Natural killer cell treated with Interleukin-12 subunit alpha and Interleukin-12 subunit beta and Interleukin-15 and Interleukin-18, amount 100 ng/mL, for 72 hours (primary cell): ENCODE measurements at regions not wholly inside any gene's neighbourhood (a gene's known extent, or its start where the extent isn't known, plus 50 kb on each side); places are given as distances from the start of the nearest gene placed in this dataset.
"Not testable (repeated sequence)": the region's sequence is repeated elsewhere in the genome, so short reads cannot be mapped to it uniquely, and the experiment has no call there.

Experiments
- ATAC-seq, 2 donors: fragments of 150-1000 bp; cut with Tn5 transposase in 1 of 2; sonication (Bioruptor Pico), chemical (Tn5 transposase) in 1 of 2; 2 replicates each; pipeline ENCODE4 v1.10.0; 2021
- DNase-seq: peaks from one replicate; pipeline ENCODE4 v3.0.0; 2022; ENCODE audit warnings: low spot score
- H3K27ac Mint-ChIP-seq, 2 donors: 1 replicate in 1 of 2; 2 replicates in 1 of 2; pipeline ENCODE4 v1.8.0; 2022; ENCODE audit warnings: mixed read lengths in 2 of 2, mild to moderate bottlenecking in 1 of 2, moderate library complexity in 1 of 2
- H3K27me3 Mint-ChIP-seq, 2 donors: 1 replicate in 1 of 2; 2 replicates in 1 of 2; pipeline ENCODE4 v1.8.0; 2022; ENCODE audit warnings: mixed read lengths in 2 of 2
- H3K36me3 Mint-ChIP-seq: one replicate; pipeline ENCODE4 v1.8.0; 2022; ENCODE audit warnings: mixed read lengths
- H3K4me1 Mint-ChIP-seq, 2 donors: 1 replicate in 1 of 2; 2 replicates in 1 of 2; pipeline ENCODE4 v1.8.0; 2022; ENCODE audit warnings: low read depth in 2 of 2, mixed read lengths in 2 of 2, mild to moderate bottlenecking in 1 of 2
- H3K4me3 Mint-ChIP-seq: one replicate; pipeline ENCODE4 v1.8.0; 2022; ENCODE audit warnings: mixed read lengths
- H3K9me3 Mint-ChIP-seq: 2 replicates; pipeline ENCODE4 v1.8.0; 2022; ENCODE audit warnings: mixed read lengths

DNA sequence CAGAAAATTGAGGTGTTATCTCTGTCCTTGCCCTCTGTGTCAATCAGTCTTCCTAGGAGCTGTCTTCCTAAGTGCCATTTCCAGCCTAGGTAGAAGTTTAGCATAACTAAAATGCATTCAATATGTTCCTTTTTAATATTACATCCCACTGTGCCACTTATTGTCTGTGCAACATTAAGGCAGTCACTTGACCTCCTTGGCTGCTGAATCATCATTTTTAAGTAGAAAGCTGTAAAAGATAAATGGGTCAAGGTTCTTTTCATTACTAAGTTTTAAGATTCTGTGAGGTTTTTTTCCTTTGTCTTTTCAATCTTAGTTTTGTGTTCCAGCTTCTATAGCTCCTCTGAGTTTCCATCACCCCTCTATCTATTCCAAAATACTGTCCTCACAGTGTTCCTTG, 371.9 kb upstream of the SOX9 start:
- H3K9me3 Mint-ChIP-seq: peaks cover 11% of the 10 kb centered on the region
- H3K27me3 Mint-ChIP-seq: no peaks in the 10 kb centered on the region
- no peaks in the 10 kb centered on the region for H3K4me1 Mint-ChIP-seq
- no peak for DNase-seq
- no peaks in the 10 kb centered on the region for H3K36me3 Mint-ChIP-seq
- no peak overlapping the region for H3K27ac Mint-ChIP-seq
- no peak for ATAC-seq
- no peak overlapping the region for H3K4me3 Mint-ChIP-seq

DNA sequence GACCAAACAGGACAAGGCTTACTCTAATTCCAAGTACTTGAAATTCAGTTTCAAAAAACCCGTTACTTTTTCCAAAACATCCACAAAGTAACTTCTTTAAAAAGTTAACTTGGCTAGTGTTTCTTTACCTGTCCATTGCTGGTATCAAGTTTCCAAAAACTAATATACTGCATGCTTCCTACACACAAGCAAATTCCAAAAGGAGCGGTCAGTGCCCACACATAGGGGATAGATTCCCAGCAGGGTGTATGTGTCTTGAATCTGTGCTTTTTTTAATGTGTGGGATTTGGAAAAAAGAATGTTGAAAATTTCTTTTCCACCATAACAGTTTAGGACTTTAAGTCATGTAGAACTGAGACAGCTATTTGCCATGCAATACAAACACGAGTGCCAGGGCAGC, 367.8 kb upstream of the SOX9 start:
- Mint-ChIP-seq H3K36me3 (no peaks in the 10 kb centered on the region), H3K27me3 (no peaks in the 10 kb centered on the region), H3K27ac (no peak overlapping the region), H3K4me3 (no peak overlapping the region), H3K9me3 (peaks cover 7% of the 10 kb centered on the region), H3K4me1 (no peaks in the 10 kb centered on the region)
- DNase-seq (no peak), ATAC-seq (no peak)

DNA sequence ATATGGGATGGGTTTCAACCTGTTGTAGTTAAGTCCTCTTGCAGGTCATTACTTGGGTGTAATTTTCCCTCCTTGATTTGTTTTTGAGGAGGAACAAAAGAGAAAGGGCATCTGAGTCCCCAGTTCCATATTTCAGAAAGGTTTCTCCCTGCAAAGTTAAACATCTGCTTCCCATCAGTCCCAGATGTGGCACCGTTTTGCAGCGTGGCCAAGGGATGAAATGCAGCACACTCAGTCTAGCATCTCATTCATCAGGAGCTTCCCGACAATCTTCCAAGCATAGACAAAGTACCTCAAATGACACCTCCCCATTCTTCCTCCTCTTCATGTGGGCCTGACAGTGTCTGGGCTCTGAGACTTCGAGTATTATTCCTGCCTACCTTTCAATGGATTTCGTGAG, 363.7 kb upstream of the SOX9 start:
- no peak overlapping the region for H3K4me3 Mint-ChIP-seq
- no peak for DNase-seq
- peaks cover 12% of the 10 kb centered on the region for H3K9me3 Mint-ChIP-seq
- H3K27ac Mint-ChIP-seq: no peak overlapping the region
- H3K4me1 Mint-ChIP-seq: no peaks in the 10 kb centered on the region
- H3K27me3 Mint-ChIP-seq: no peaks in the 10 kb centered on the region
- no peaks in the 10 kb centered on the region for H3K36me3 Mint-ChIP-seq
- no peak for ATAC-seq

GRCh38 chr17:71757956-71758355, 362.9 kb upstream of the SOX9 start:
- ATAC-seq (no peak), DNase-seq (no peak)
- Mint-ChIP-seq H3K27me3 (no peaks in the 10 kb centered on the region), H3K4me3 (no peak overlapping the region), H3K27ac (no peak overlapping the region), H3K36me3 (no peaks in the 10 kb centered on the region), H3K4me1 (no peaks in the 10 kb centered on the region), H3K9me3 (peaks cover 12% of the 10 kb centered on the region)

GRCh38 chr17:71759422-71760060, 361.3 kb upstream of the SOX9 start:
- no peaks in the 10 kb centered on the region for H3K27me3 Mint-ChIP-seq
- H3K9me3 Mint-ChIP-seq: peaks cover 13% of the 10 kb centered on the region
- no peaks in the 10 kb centered on the region for H3K4me1 Mint-ChIP-seq
- H3K36me3 Mint-ChIP-seq: no peaks in the 10 kb centered on the region
- H3K4me3 Mint-ChIP-seq: no peak overlapping the region
- DNase-seq: no peak
- ATAC-seq: no peak
- no peak overlapping the region for H3K27ac Mint-ChIP-seq

DNA sequence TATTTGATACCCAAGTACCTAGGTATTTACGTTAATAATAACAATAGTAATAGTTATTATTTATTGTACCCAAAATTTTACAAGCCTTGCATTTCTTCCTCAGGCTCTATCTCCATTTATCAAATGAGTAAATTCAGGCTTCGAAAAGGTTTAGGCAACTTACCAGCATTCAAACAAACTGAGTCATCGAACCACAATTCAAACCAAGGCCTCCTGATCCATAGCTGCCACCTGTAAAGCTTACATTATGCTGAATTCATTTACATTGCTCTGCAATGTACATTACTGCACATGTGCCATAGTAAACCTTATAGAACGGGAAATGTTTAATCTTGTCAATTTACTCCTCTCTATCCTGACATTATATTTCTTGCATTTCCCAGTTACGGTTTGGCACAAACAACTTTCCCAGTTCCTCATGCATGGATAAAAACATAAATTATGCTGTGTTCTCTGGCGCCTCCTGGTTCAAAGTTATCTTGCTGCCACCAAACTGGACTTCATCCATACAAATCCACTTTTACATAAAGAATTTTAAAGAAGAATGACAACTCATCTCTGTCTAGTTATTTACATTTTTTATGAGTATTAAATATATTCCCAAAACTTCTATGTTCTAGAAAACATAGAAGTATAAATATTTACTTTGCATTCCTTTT, 360.6 kb upstream of the SOX9 start:
- no peaks in the 10 kb centered on the region for H3K27me3 Mint-ChIP-seq
- DNase-seq (no peak), ATAC-seq (no peak)
- H3K36me3 Mint-ChIP-seq: no peaks in the 10 kb centered on the region
- H3K27ac Mint-ChIP-seq: no peak overlapping the region
- H3K9me3 Mint-ChIP-seq: peaks cover 16% of the 10 kb centered on the region
- no peak overlapping the region for H3K4me3 Mint-ChIP-seq
- no peaks in the 10 kb centered on the region for H3K4me1 Mint-ChIP-seq

GRCh38 chr17:71762526-71762925, 358.3 kb upstream of the SOX9 start:
- H3K36me3 Mint-ChIP-seq: no peaks in the 10 kb centered on the region
- no peaks in the 10 kb centered on the region for H3K27me3 Mint-ChIP-seq
- peaks cover 17% of the 10 kb centered on the region for H3K9me3 Mint-ChIP-seq
- no peak overlapping the region for H3K27ac Mint-ChIP-seq
- H3K4me1 Mint-ChIP-seq: no peaks in the 10 kb centered on the region
- no peak overlapping the region for H3K4me3 Mint-ChIP-seq
- no peak for DNase-seq
- no peak for ATAC-seq

DNA sequence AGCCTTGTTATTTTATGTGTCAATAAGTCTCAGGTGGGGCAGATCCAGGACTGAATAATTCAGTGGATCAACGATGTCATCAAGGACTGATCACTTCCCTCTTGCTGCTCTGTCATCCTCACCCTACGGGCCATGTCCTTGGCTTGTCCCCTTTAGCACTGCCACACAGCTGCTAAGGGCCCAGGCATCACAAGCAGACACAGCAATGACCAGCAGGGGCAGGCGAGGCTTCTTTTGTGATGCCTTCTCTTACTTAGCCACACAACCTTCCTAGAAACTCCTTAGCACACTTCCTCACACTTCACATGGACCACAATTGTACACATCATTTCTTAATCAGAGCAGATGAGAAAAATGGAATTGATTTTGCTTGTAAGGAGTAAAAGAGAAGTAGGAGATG, 356.3 kb upstream of the SOX9 start:
- DNase-seq: no peak
- peaks cover 17% of the 10 kb centered on the region for H3K9me3 Mint-ChIP-seq

DNA sequence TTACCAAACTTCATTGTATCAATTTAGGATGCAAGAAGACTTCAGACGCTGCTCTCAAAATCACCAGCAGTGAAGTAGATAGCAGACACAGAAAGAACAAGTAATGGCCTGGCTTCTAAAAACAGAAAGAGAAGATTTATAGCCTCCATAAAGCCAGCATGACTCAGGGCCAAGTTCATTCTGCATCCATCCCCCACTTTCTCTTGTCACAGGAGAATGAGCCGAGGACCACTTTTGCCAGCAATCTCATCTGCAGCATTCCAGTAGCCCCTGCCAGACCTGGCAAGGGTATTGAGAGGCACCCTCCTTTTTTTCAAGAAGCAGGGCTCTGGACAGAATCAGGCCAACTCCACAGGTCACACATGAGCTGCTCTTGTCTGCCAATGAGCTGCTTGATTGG, 355.4 kb upstream of the SOX9 start:
- no peak for ATAC-seq
- no peaks in the 10 kb centered on the region for H3K36me3 Mint-ChIP-seq
- H3K4me1 Mint-ChIP-seq: no peaks in the 10 kb centered on the region
- H3K4me3 Mint-ChIP-seq: no peak overlapping the region
- peaks cover 18% of the 10 kb centered on the region for H3K9me3 Mint-ChIP-seq
- no peak for DNase-seq
- H3K27me3 Mint-ChIP-seq: no peaks in the 10 kb centered on the region
- H3K27ac Mint-ChIP-seq: no peak overlapping the region

More for the DNA sequence above, 356.3 kb upstream of the SOX9 start:
- Mint-ChIP-seq H3K27me3 (no peaks in the 10 kb centered on the region), H3K36me3 (no peaks in the 10 kb centered on the region), H3K4me3 (no peak overlapping the region), H3K4me1 (no peaks in the 10 kb centered on the region), H3K27ac (no peak overlapping the region)
- ATAC-seq: no peak

DNA sequence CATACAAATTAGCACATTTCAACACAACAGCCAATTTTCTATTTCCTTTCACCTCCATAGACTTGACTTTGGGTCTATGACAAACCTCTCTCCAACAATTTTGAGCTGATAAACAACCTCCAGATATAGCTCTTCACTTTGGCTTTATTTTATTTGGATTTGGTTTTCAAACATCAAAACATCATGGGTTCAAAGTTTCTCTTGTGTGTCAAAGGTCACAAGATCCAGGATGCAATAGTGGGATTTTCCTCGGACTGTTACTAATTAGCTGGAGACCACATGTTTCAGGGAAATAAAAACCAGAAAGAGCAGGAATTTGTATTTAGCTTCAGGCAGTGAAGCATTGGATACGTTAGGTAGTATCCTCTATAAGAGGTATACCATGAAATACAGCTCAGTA, 351.0 kb upstream of the SOX9 start:
- DNase-seq: no peak

GRCh38 chr17:71777048-71777640, 343.7 kb upstream of the SOX9 start:
- Mint-ChIP-seq H3K4me1 (no peaks in the 10 kb centered on the region), H3K4me3 (no peak overlapping the region), H3K9me3 (peaks cover 11% of the 10 kb centered on the region), H3K27ac (no peak overlapping the region), H3K36me3 (no peaks in the 10 kb centered on the region), H3K27me3 (no peaks in the 10 kb centered on the region)
- DNase-seq (no peak), ATAC-seq (no peak)

More for the DNA sequence above, 351.0 kb upstream of the SOX9 start:
- Mint-ChIP-seq H3K27me3 (no peaks in the 10 kb centered on the region), H3K4me1 (no peaks in the 10 kb centered on the region), H3K9me3 (peaks cover 25% of the 10 kb centered on the region), H3K4me3 (no peak overlapping the region), H3K36me3 (no peaks in the 10 kb centered on the region), H3K27ac (no peak overlapping the region)
- ATAC-seq: no peak

DNA sequence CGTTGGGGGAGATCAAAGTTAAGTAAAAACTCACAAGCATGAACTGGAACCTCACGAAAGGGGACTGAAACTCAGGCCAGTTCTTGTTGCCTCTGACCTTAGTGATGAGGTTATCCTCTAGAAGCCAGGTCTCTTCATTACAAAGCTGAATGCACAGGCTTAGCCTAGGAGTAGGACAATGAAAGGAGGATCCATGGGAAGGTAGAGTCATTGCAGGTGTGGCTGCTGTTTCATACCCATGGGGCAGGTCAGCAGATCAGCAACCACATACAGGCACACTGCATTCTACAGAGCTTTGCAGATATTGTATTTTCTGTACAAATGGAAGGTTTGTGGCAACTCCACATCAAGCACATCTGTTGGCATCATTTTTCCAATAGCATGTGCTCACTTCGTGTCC, 341.3 kb upstream of the SOX9 start:
- ATAC-seq: no peak
- no peak for DNase-seq
- Mint-ChIP-seq H3K36me3 (no peaks in the 10 kb centered on the region), H3K4me1 (no peaks in the 10 kb centered on the region), H3K27me3 (no peaks in the 10 kb centered on the region), H3K27ac (no peak overlapping the region), H3K4me3 (no peak overlapping the region), H3K9me3 (peaks cover 8% of the 10 kb centered on the region)

- H3K4me3 Mint-ChIP-seq: no peak overlapping the region
- peaks cover 8% of the 10 kb centered on the region for H3K9me3 Mint-ChIP-seq
- H3K4me1 Mint-ChIP-seq: no peaks in the 10 kb centered on the region
- ATAC-seq: no peak
- no peaks in the 10 kb centered on the region for H3K27me3 Mint-ChIP-seq
- H3K36me3 Mint-ChIP-seq: no peaks in the 10 kb centered on the region
- no peak for DNase-seq
- no peak overlapping the region for H3K27ac Mint-ChIP-seq
These were observed 340.2 kb upstream of the SOX9 start for GRCh38 chr17:71780596-71780995.

DNA sequence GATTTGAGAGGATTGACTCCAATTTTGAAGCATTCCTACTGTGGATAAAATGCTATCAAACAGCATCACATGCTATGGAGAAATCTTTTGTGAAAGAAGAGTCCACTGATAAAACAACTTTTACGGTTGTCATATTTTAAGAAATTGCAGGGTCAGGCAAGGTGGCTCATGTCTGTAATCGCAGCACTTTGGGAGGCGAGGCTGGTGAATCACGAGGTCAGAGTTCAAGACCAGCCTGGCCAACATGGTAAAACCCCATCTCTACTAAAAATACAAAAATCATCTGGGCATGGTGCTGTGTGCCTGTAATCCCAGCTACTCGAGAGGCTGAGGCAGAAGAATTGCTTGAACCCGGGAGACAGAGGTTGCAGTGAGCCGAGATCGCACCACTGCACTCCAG, 338.8 kb upstream of the SOX9 start:
- not testable (repeated sequence) for H3K9me3 Mint-ChIP-seq, DNase-seq, H3K27ac Mint-ChIP-seq, ATAC-seq, H3K4me3 Mint-ChIP-seq, H3K36me3 Mint-ChIP-seq, H3K4me1 Mint-ChIP-seq, H3K27me3 Mint-ChIP-seq
